Transverse colon (tissue), 4 donors: ENCODE measurements at regions not wholly inside any gene's neighbourhood (a gene's known extent, or its start where the extent isn't known, plus 50 kb on each side); places are given as distances from the start of the nearest gene placed in this dataset.

Experiments used
- DNase-seq: peaks from one replicate; pipeline ENCODE4 v3.0.0-alpha.2; 2019
- H3K27ac ChIP-seq, 4 donors: fragments of 200-600 bp; sonication (generic); 2 replicates each; pipeline ENCODE4 v1.5.1; 2016 to 2018; ENCODE audit warnings: inconsistent platforms in 4 of 4
- H3K27me3 ChIP-seq: fragments of 200-600 bp; sonication (generic); 2 replicates; pipeline ENCODE4 v1.5.1; 2017; ENCODE audit warnings: inconsistent platforms
- H3K36me3 ChIP-seq, 4 donors: fragments of 200-600 bp; sonication (generic); 2 replicates each; pipeline ENCODE4 v1.5.1; 2017 to 2019; ENCODE audit warnings: inconsistent platforms in 4 of 4
- H3K4me1 ChIP-seq, 4 donors: fragments of 200-600 bp; sonication (generic); 2 replicates each; pipeline ENCODE4 v1.5.1; 2017 to 2020; ENCODE audit warnings: inconsistent platforms in 4 of 4
- H3K4me3 ChIP-seq, 4 donors: fragments of 200-600 bp; sonication (generic); 1 replicate in 1 of 4; 2 replicates in 3 of 4; pipeline versions ENCODE4 v1.5.1 to v1.6.1; 2017 to 2019; ENCODE audit warnings: inconsistent platforms in 4 of 4
- H3K9me3 ChIP-seq, 2 donors: fragments of 200-600 bp; sonication (generic); 2 replicates each; pipeline ENCODE4 v1.5.1; 2017 to 2019; ENCODE audit warnings: inconsistent platforms in 2 of 2
- CTCF ChIP-seq, 5 experiments: fragments of 200-600 bp in 3 of 5; fragments of 450-650 bp in 2 of 5; sonication (generic) in 3 of 5; IDR thresholded peaks; 1 replicate in 2 of 5; 2 replicates in 3 of 5; pipeline ENCODE4 v1.5.1; 2016 to 2017; ENCODE audit warnings: antibody characterized with exemption in 5 of 5, inconsistent platforms in 3 of 5, mild to moderate bottlenecking in 2 of 5, moderate library complexity in 1 of 5
- EP300 ChIP-seq: sonication (generic); formaldehyde crosslinking; IDR thresholded peaks from one replicate; pipeline ENCODE4 v1.6.1; 2017; ENCODE audit warnings: antibody characterized with exemption, low read depth
- POLR2A ChIP-seq: fragments of 450-650 bp; IDR thresholded peaks from one replicate; pipeline ENCODE4 v1.6.1; 2016; ENCODE audit warnings: antibody characterized with exemption, mild to moderate bottlenecking, moderate library complexity
- POLR2AphosphoS5 ChIP-seq, 3 donors: sonication (generic); formaldehyde crosslinking; IDR thresholded peaks; one replicate each; pipeline ENCODE4 v1.6.1; 2016; ENCODE audit warnings: antibody characterized with exemption in 3 of 3
- WGBS, 2 donors: methylation state at CpG; one replicate each; pipeline ENCODE4 v1.1.5; 2018; ENCODE audit warnings: low coverage in 1 of 2; 5-methylcytosine and 5-hydroxymethylcytosine counted together
- in situ Hi-C, 4 donors: fragments of 200-750 bp; cut with MboI; loops; one replicate each; pipeline versions ENCODE4 v1.15.0 to v1.15.1; 2017; ENCODE audit warnings: low sequenced_read_pairs in 3 of 4, low pct_ligation_motif_present in 1 of 4, low pct_unique_long_range_greater_than_20kb in 1 of 4
- intact Hi-C: fragments of 100-400 bp; cut with DNase I; formaldehyde crosslinking; loops from one replicate; pipeline ENCODE4 v1.15.1; 2023; ENCODE audit warnings: low total_unique reads

GRCh38 chr18:56035546-56035945 lies 447.6 kb upstream of the TCF4 start:
- H3K27me3 ChIP-seq: no peaks in the 10 kb centered on the region
- in situ Hi-C loops: no loop called here
- no peaks in the 10 kb centered on the region for H3K4me1 ChIP-seq
- intact Hi-C loops: no loop called here
- H3K4me3 ChIP-seq: no peak overlapping the region
- H3K36me3 ChIP-seq: no peaks in the 10 kb centered on the region
- no peak overlapping the region for H3K27ac ChIP-seq
- H3K9me3 ChIP-seq: no peaks in the 10 kb centered on the region
- WGBS, 2 donors: 73 to 80% methylated on average over 3 of the region's 3 CpGs
- DNase-seq: no peak
- TF ChIP-seq POLR2AphosphoS5 (IDR thresholded peaks at IDR 0.05) (no peak), CTCF (IDR thresholded peaks at IDR 0.05) (no peak), EP300 (no peak), POLR2A (no peak)

- no peaks in the 10 kb centered on the region for H3K4me1 ChIP-seq
- H3K36me3 ChIP-seq: no peaks in the 10 kb centered on the region
- 57% methylated on average over 2 of the region's 2 CpGs; no CpG with 5 or more reads in 1 of the 2 donors for WGBS, 2 donors
- no peaks in the 10 kb centered on the region for H3K27me3 ChIP-seq
- no peak overlapping the region for H3K27ac ChIP-seq
- no peak overlapping the region for H3K4me3 ChIP-seq
- intact Hi-C loops (no loop called here), in situ Hi-C loops (no loop called here)
- TF ChIP-seq EP300 (no peak), POLR2A (no peak), CTCF (IDR thresholded peaks at IDR 0.05) (no peak), POLR2AphosphoS5 (IDR thresholded peaks at IDR 0.05) (no peak)
- H3K9me3 ChIP-seq: no peaks in the 10 kb centered on the region
- no peak for DNase-seq
Observed at GRCh38 chr18:56034949-56035348, 447.0 kb upstream of the TCF4 start.

- no peaks in the 10 kb centered on the region for H3K9me3 ChIP-seq
- no peaks in the 10 kb centered on the region for H3K4me1 ChIP-seq
- H3K4me3 ChIP-seq: no peak overlapping the region
- in situ Hi-C loops (no loop called here), intact Hi-C loops (no loop called here)
- no peaks in the 10 kb centered on the region for H3K27me3 ChIP-seq
- no peak for DNase-seq
- WGBS, 2 donors: 54 to 56% methylated on average over 3 of the region's 3 CpGs
- no peak overlapping the region for H3K27ac ChIP-seq
- no peaks in the 10 kb centered on the region for H3K36me3 ChIP-seq
- no peak for TF ChIP-seq POLR2AphosphoS5 (IDR thresholded peaks at IDR 0.05)
- TF ChIP-seq POLR2A: no peak
- TF ChIP-seq CTCF (IDR thresholded peaks at IDR 0.05): no peak
- no peak for TF ChIP-seq EP300
Observed at GRCh38 chr18:56030060-56030459, 442.1 kb upstream of the TCF4 start.

- no peaks in the 10 kb centered on the region for H3K27me3 ChIP-seq
- 39% methylated on average over 1 of the region's 1 CpG; no CpG with 5 or more reads in 1 of the 2 donors for WGBS, 2 donors
- H3K27ac ChIP-seq: no peak overlapping the region
- H3K4me1 ChIP-seq: no peaks in the 10 kb centered on the region
- no peaks in the 10 kb centered on the region for H3K9me3 ChIP-seq
- DNase-seq: no peak
- intact Hi-C loops (no loop called here), in situ Hi-C loops (no loop called here)
- H3K36me3 ChIP-seq: no peaks in the 10 kb centered on the region
- TF ChIP-seq EP300: no peak
- TF ChIP-seq POLR2A: no peak
- TF ChIP-seq POLR2AphosphoS5 (IDR thresholded peaks at IDR 0.05): no peak
- TF ChIP-seq CTCF (IDR thresholded peaks at IDR 0.05): no peak
- H3K4me3 ChIP-seq: no peak overlapping the region
Observed at GRCh38 chr18:56028514-56028913, 440.5 kb upstream of the TCF4 start.
